Common myeloid progenitor, CD34-positive (primary cell): ENCODE measurements at regions not wholly inside any gene's neighbourhood (a gene's known extent, or its start where the extent isn't known, plus 50 kb on each side); places are given as distances from the start of the nearest gene placed in this dataset.
A peak's percentile ranks its signal among the peaks of the same experiment; 100 is the strongest.

ENCODE experiments used
- CTCF ChIA-PET: fragments of 350-600 bp; sonication (Branson Sonifier 250); formaldehyde crosslinking; loops from one replicate; lab custom pipeline; 2021; ENCODE audit warnings: antibody characterized with exemption; lab: Charles Lee
- POLR2A ChIA-PET: fragments of 350-600 bp; sonication (Branson Sonifier 250); formaldehyde crosslinking; loops from one replicate; lab custom pipeline; 2021; ENCODE audit warnings: antibody characterized with exemption; lab: Charles Lee
- DNase-seq, 3 donors: peaks; one replicate each; pipeline versions ENCODE4 v3.0.0 to v3.0.0-alpha.2; 2013
- H3K27ac ChIP-seq, 2 experiments: 1 replicate in 1 of 2; 2 replicates in 1 of 2; pipeline ENCODE4 v1.7.0; 2013; ENCODE audit warnings: inconsistent platforms in 2 of 2, low read length in 2 of 2, mild to moderate bottlenecking in 2 of 2, low read depth in 1 of 2, moderate library complexity in 1 of 2; ENCODE audit not compliant: severe bottlenecking in 2 of 2, insufficient read depth in 1 of 2, poor library complexity in 1 of 2
- H3K27me3 ChIP-seq, 5 experiments: replicated peaks in 2 of 5; 1 replicate in 3 of 5; 2 replicates in 2 of 5; pipeline versions ENCODE4 v1.6.1 to v1.7.0; 2013; ENCODE audit warnings: low read length in 4 of 5, mild to moderate bottlenecking in 2 of 5, moderate library complexity in 2 of 5, inconsistent platforms in 1 of 5; ENCODE audit not compliant: insufficient read depth in 5 of 5, control insufficient read depth in 4 of 5
- H3K36me3 ChIP-seq, 4 experiments: 1 replicate in 2 of 4; 2 replicates in 2 of 4; pipeline versions ENCODE4 v1.6.1 to v1.7.0; 2013; ENCODE audit warnings: low read length in 3 of 4, control low read depth in 1 of 4, mild to moderate bottlenecking in 1 of 4; ENCODE audit not compliant: control insufficient read depth in 4 of 4, insufficient read depth in 4 of 4
- H3K4me1 ChIP-seq, 4 experiments: 1 replicate in 3 of 4; 2 replicates in 1 of 4; pipeline versions ENCODE4 v1.6.1 to v1.7.1; 2013; ENCODE audit warnings: low read length in 3 of 4, mild to moderate bottlenecking in 3 of 4, control low read depth in 1 of 4, inconsistent platforms in 1 of 4, moderate library complexity in 1 of 4; ENCODE audit not compliant: control insufficient read depth in 4 of 4, insufficient read depth in 4 of 4; ENCODE audit errors: control extremely low read depth in 1 of 4
- H3K4me3 ChIP-seq, 7 experiments: 1 replicate in 4 of 7; 2 replicates in 3 of 7; pipeline versions ENCODE4 v1.5.1 to v1.7.0; 2013; ENCODE audit warnings: mild to moderate bottlenecking in 7 of 7, low read length in 6 of 7, moderate library complexity in 6 of 7, inconsistent platforms in 2 of 7, low read depth in 2 of 7, control low read depth in 1 of 7; ENCODE audit not compliant: insufficient read depth in 4 of 7, control insufficient read depth in 1 of 7; ENCODE audit errors: extremely low read depth in 1 of 7
- H3K9me3 ChIP-seq, 5 experiments: 1 replicate in 4 of 5; 2 replicates in 1 of 5; pipeline versions ENCODE4 v1.6.1 to v1.7.1; 2013; ENCODE audit warnings: low read length in 4 of 5, mild to moderate bottlenecking in 2 of 5, inconsistent platforms in 1 of 5, low read depth in 1 of 5, moderate library complexity in 1 of 5; ENCODE audit not compliant: control insufficient read depth in 4 of 5, insufficient read depth in 2 of 5; ENCODE audit errors: control extremely low read depth in 1 of 5
- WGBS: methylation state at CpG from one replicate; pipeline ENCODE4 v1.1.5; 2013; ENCODE audit not compliant: insufficient coverage; 5-methylcytosine and 5-hydroxymethylcytosine counted together

- H3K9me3 ChIP-seq, result no peaks in the 10 kb centered on the region
- no peak for DNase-seq
- no peak overlapping the region for H3K4me3 ChIP-seq
- H3K27me3 ChIP-seq, result no peaks in the 10 kb centered on the region
- H3K36me3 ChIP-seq, result no peaks in the 10 kb centered on the region
- POLR2A ChIA-PET, result no interaction called here
- CTCF ChIA-PET, result no interaction called here
- peaks cover 0 to 19% (median 9%) of the 10 kb centered on the region in 4 experiments for H3K4me1 ChIP-seq
- H3K27ac ChIP-seq, result no peak overlapping the region
Observed at GRCh38 chr10:4197676-4198075, 412.7 kb upstream of the KLF6 start.

GRCh38 chr10:4196771-4197390, 411.9 kb upstream of the KLF6 start:
- CTCF ChIA-PET, result no interaction called here
- Histone ChIP-seq H3K9me3 (no peaks in the 10 kb centered on the region), H3K36me3 (no peaks in the 10 kb centered on the region), H3K4me3 (no peak overlapping the region), H3K27ac (no peak overlapping the region), H3K27me3 (no peaks in the 10 kb centered on the region), H3K4me1 (peaks cover 0 to 19% (median 9%) of the 10 kb centered on the region in 4 experiments)
- POLR2A ChIA-PET, result no interaction called here
- 29% methylated on average over 2 of the region's 2 CpGs for WGBS
- DNase-seq, result peak in 2 of 3 donors; percentile 33 to 36

GRCh38 chr10:4196183-4196582, 411.2 kb upstream of the KLF6 start:
- no CpG with 5 or more reads among the region's 3 CpGs for WGBS
- H3K4me1 ChIP-seq, result peaks cover 0 to 19% (median 8%) of the 10 kb centered on the region in 4 experiments
- no peak overlapping the region for H3K27ac ChIP-seq
- ChIA-PET CTCF (no interaction called here), POLR2A (no interaction called here)
- no peak for DNase-seq
- H3K36me3 ChIP-seq, result no peaks in the 10 kb centered on the region
- no peaks in the 10 kb centered on the region for H3K9me3 ChIP-seq
- no peak overlapping the region for H3K4me3 ChIP-seq
- H3K27me3 ChIP-seq, result no peaks in the 10 kb centered on the region

- Histone ChIP-seq H3K36me3 (no peaks in the 10 kb centered on the region), H3K27me3 (no peaks in the 10 kb centered on the region), H3K4me1 (peaks cover 0 to 19% (median 8%) of the 10 kb centered on the region in 4 experiments), H3K27ac (no peak overlapping the region), H3K4me3 (no peak overlapping the region), H3K9me3 (no peaks in the 10 kb centered on the region)
- no peak for DNase-seq
- 95% methylated on average over 10 of the region's 14 CpGs for WGBS
- ChIA-PET POLR2A (no interaction called here), CTCF (no interaction called here)
Observed at GRCh38 chr10:4195213-4195612, 410.2 kb upstream of the KLF6 start.

GRCh38 chr10:4194231-4194630, 409.2 kb upstream of the KLF6 start:
- no peaks in the 10 kb centered on the region for H3K27me3 ChIP-seq
- H3K4me3 ChIP-seq, result no peak overlapping the region
- WGBS, result 97% methylated on average over 5 of the region's 7 CpGs
- CTCF ChIA-PET, result no interaction called here
- no peak for DNase-seq
- no peaks in the 10 kb centered on the region for H3K36me3 ChIP-seq
- no peak overlapping the region for H3K27ac ChIP-seq
- peaks cover 0 to 19% (median 8%) of the 10 kb centered on the region in 4 experiments for H3K4me1 ChIP-seq
- POLR2A ChIA-PET, result no interaction called here
- H3K9me3 ChIP-seq, result no peaks in the 10 kb centered on the region

GRCh38 chr10:4191894-4192293, 406.9 kb upstream of the KLF6 start:
- ChIA-PET CTCF (interaction anchor here (1.2 kb wide), 1 partner anchor 9 kb away, joined by 3 read pairs; no protein-coding TSS in a partner anchor), POLR2A (no interaction called here)
- no peak for DNase-seq
- WGBS, result 100% methylated on average over 2 of the region's 4 CpGs
- no peak overlapping the region for H3K27ac ChIP-seq
- no peaks in the 10 kb centered on the region for H3K27me3 ChIP-seq
- H3K4me3 ChIP-seq, result no peak overlapping the region
- H3K4me1 ChIP-seq, result peaks cover 0 to 8% (median 4%) of the 10 kb centered on the region in 4 experiments
- no peaks in the 10 kb centered on the region for H3K36me3 ChIP-seq
- no peaks in the 10 kb centered on the region for H3K9me3 ChIP-seq

GRCh38 chr10:4191354-4191753, 406.3 kb upstream of the KLF6 start:
- Histone ChIP-seq H3K4me1 (peaks cover 0 to 4% (median 1%) of the 10 kb centered on the region in 4 experiments), H3K27ac (no peak overlapping the region), H3K4me3 (no peak overlapping the region), H3K27me3 (no peaks in the 10 kb centered on the region), H3K9me3 (no peaks in the 10 kb centered on the region), H3K36me3 (no peaks in the 10 kb centered on the region)
- ChIA-PET CTCF (no interaction called here), POLR2A (no interaction called here)
- DNase-seq, result no peak
- 98% methylated on average over 7 of the region's 8 CpGs for WGBS
